ENCODE measurements at regions not wholly inside any gene's neighbourhood (a gene's known extent, or its start where the extent isn't known, plus 50 kb on each side); places are given as distances from the start of the nearest gene placed in this dataset.

DNA sequence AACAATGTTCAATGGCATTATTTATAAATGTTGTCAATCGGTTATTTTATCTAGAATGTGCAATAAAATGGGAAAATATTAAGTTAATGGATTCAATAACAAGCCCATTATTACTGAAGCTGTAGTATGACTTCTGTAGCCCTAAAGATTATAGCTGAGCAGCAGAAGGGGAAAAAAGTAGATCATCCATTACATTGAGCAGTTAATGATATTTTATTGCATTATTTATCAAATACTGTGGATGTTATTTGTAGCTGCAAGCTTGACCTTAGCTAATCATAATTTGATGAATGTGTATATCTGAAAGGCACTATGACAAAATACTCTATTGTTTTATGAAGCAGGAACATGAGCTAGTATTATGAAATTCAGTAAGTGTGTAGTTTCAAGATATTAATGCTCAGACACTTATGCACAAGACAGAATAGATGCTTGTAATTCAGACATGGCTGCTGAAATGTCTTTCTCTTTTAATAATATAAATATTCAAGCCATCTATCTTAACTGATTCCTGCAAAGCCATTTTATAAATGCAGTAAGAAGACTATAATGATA, 131.5 kb upstream of the MGAT4C start:
- TF ChIP-seq, protein P1, sequence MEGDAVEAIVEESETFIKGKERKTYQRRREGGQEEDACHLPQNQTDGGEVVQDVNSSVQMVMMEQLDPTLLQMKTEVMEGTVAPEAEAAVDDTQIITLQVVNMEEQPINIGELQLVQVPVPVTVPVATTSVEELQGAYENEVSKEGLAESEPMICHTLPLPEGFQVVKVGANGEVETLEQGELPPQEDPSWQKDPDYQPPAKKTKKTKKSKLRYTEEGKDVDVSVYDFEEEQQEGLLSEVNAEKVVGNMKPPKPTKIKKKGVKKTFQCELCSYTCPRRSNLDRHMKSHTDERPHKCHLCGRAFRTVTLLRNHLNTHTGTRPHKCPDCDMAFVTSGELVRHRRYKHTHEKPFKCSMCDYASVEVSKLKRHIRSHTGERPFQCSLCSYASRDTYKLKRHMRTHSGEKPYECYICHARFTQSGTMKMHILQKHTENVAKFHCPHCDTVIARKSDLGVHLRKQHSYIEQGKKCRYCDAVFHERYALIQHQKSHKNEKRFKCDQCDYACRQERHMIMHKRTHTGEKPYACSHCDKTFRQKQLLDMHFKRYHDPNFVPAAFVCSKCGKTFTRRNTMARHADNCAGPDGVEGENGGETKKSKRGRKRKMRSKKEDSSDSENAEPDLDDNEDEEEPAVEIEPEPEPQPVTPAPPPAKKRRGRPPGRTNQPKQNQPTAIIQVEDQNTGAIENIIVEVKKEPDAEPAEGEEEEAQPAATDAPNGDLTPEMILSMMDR (IDR thresholded peaks at IDR 0.05; ENCODE audit: insufficient read depth, low read depth, low read length) = no peak
- TF ChIP-seq EZH2 (IDR thresholded peaks at IDR 0.05; ENCODE audit: insufficient read depth, low read length) = no peak

Data from astrocyte (in vitro differentiated cells and primary cell).